ENCODE measurements at regions not wholly inside any gene's neighbourhood (a gene's known extent, or its start where the extent isn't known, plus 50 kb on each side); places are given as distances from the start of the nearest gene placed in this dataset.
A peak's percentile ranks its signal among the peaks of the same experiment; 100 is the strongest.

- H3K36me3 ChIP-seq (ENCODE audit: control insufficient read depth in 2 of 2, insufficient read depth in 2 of 2, low read length in 2 of 2), result no peaks in the 10 kb centered on the region
- peak overlapping the region; percentile 18 for H3K27ac ChIP-seq (ENCODE audit: low read length)
- no peaks in the 10 kb centered on the region for H3K9me3 ChIP-seq (ENCODE audit: control insufficient read depth in 2 of 2, low read length in 2 of 2)
- peak overlapping the region in 1 of 2 donors; percentile 49 for H3K4me3 ChIP-seq (ENCODE audit: low read length in 2 of 2)
- H3K27me3 ChIP-seq (ENCODE audit: control insufficient read depth in 1 of 2, insufficient read depth in 2 of 2, low read length in 2 of 2), result no peaks in the 10 kb centered on the region
- H3K4me1 ChIP-seq (ENCODE audit: control insufficient read depth, insufficient read depth, low read length), result peaks cover 13% of the 10 kb centered on the region
- H3K9ac ChIP-seq (ENCODE audit: low read length in 2 of 2), result no peak overlapping the region
These were observed 97.8 kb upstream of the SLC44A1 start for GRCh38 chr9:105146677-105147076.

GRCh38 chr9:105147110-105147871 lies 97.2 kb upstream of the SLC44A1 start:
- peak overlapping the region; percentile 18 for H3K27ac ChIP-seq (ENCODE audit: low read length)
- peaks cover 11% of the 10 kb centered on the region for H3K4me1 ChIP-seq (ENCODE audit: control insufficient read depth, insufficient read depth, low read length)
- H3K9me3 ChIP-seq (ENCODE audit: control insufficient read depth in 2 of 2, low read length in 2 of 2), result no peaks in the 10 kb centered on the region
- peak overlapping the region in 1 of 2 donors; percentile 49 for H3K4me3 ChIP-seq (ENCODE audit: low read length in 2 of 2)
- H3K27me3 ChIP-seq (ENCODE audit: control insufficient read depth in 1 of 2, insufficient read depth in 2 of 2, low read length in 2 of 2), result no peaks in the 10 kb centered on the region
- H3K9ac ChIP-seq (ENCODE audit: low read length in 2 of 2), result no peak overlapping the region
- no peaks in the 10 kb centered on the region for H3K36me3 ChIP-seq (ENCODE audit: control insufficient read depth in 2 of 2, insufficient read depth in 2 of 2, low read length in 2 of 2)

GRCh38 chr9:105148328-105149006 lies 96.0 kb upstream of the SLC44A1 start:
- Histone ChIP-seq H3K9ac (ENCODE audit: low read length in 2 of 2) (no peak overlapping the region), H3K27ac (ENCODE audit: low read length) (no peak overlapping the region), H3K4me3 (ENCODE audit: low read length in 2 of 2) (no peak overlapping the region), H3K27me3 (ENCODE audit: control insufficient read depth in 1 of 2, insufficient read depth in 2 of 2, low read length in 2 of 2) (no peaks in the 10 kb centered on the region), H3K4me1 (ENCODE audit: control insufficient read depth, insufficient read depth, low read length) (peaks cover 11% of the 10 kb centered on the region), H3K36me3 (ENCODE audit: control insufficient read depth in 2 of 2, insufficient read depth in 2 of 2, low read length in 2 of 2) (no peaks in the 10 kb centered on the region), H3K9me3 (ENCODE audit: control insufficient read depth in 2 of 2, low read length in 2 of 2) (no peaks in the 10 kb centered on the region)

DNA sequence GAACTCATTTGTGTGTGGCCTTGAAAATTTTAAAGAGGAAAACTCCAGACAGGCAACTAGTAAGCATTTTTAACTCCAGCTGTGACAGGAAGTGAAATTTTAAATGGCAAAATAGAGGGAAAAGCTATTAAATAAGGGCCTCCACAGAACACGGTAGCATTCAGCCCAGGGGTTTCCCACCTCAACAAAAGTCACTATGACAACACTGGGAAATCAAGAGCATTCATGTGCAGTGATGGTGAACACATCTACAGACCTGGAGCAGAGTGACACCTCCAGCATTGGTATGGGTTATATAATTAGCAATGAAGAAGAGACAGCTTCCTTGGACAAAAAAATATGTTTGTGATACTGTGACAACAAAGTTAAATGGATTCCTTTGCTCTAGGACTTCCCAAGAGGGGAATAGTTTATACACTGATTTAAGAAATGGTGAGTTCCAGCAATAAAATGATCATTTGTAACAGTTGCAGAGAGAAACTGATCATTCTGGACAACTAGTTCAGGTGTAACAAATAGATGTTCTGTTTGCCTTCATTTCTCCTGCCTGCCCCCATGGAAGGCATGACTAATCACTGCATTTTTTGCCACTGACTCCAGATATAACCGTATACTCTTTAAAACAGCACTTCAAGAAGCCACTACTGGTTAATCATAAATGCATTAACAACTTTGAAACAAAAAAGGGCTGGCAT lies 93.3 kb upstream of the SLC44A1 start:
- H3K36me3 ChIP-seq (ENCODE audit: control insufficient read depth in 2 of 2, insufficient read depth in 2 of 2, low read length in 2 of 2), result no peaks in the 10 kb centered on the region

DNA sequence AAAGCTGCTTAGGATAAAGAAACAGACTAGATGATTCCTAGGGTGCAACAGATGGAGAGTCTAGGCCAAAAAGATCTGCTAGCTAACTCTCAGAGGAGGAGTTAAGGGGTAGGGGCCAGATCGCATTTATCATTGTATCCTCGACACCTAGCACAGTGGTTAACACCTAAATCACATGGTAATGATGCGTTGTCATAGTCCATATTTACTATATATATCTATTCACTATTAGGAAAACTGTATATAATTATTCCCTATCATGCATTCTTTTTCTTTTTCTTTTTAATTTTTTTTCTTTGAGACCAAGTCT lies 92.8 kb upstream of the SLC44A1 start:
- H3K9me3 ChIP-seq (ENCODE audit: control insufficient read depth in 2 of 2, low read length in 2 of 2), result no peaks in the 10 kb centered on the region
- H3K27me3 ChIP-seq (ENCODE audit: control insufficient read depth in 1 of 2, insufficient read depth in 2 of 2, low read length in 2 of 2), result no peaks in the 10 kb centered on the region
- no peak overlapping the region for H3K27ac ChIP-seq (ENCODE audit: low read length)

More for the DNA sequence above, 93.3 kb upstream of the SLC44A1 start:
- H3K4me1 ChIP-seq (ENCODE audit: control insufficient read depth, insufficient read depth, low read length), result peaks cover 12% of the 10 kb centered on the region
- H3K9ac ChIP-seq (ENCODE audit: low read length in 2 of 2), result no peak overlapping the region
- H3K27me3 ChIP-seq (ENCODE audit: control insufficient read depth in 1 of 2, insufficient read depth in 2 of 2, low read length in 2 of 2), result no peaks in the 10 kb centered on the region
- H3K27ac ChIP-seq (ENCODE audit: low read length), result no peak overlapping the region
- H3K9me3 ChIP-seq (ENCODE audit: control insufficient read depth in 2 of 2, low read length in 2 of 2), result no peaks in the 10 kb centered on the region
- H3K4me3 ChIP-seq (ENCODE audit: low read length in 2 of 2), result no peak overlapping the region

GRCh38 chr9:105154723-105155191 lies 89.7 kb upstream of the SLC44A1 start:
- Histone ChIP-seq H3K4me3 (ENCODE audit: low read length in 2 of 2) (no peak overlapping the region), H3K36me3 (ENCODE audit: control insufficient read depth in 2 of 2, insufficient read depth in 2 of 2, low read length in 2 of 2) (no peaks in the 10 kb centered on the region), H3K27me3 (ENCODE audit: control insufficient read depth in 1 of 2, insufficient read depth in 2 of 2, low read length in 2 of 2) (no peaks in the 10 kb centered on the region), H3K9ac (ENCODE audit: low read length in 2 of 2) (no peak overlapping the region), H3K4me1 (ENCODE audit: control insufficient read depth, insufficient read depth, low read length) (peaks cover 9% of the 10 kb centered on the region), H3K9me3 (ENCODE audit: control insufficient read depth in 2 of 2, low read length in 2 of 2) (no peaks in the 10 kb centered on the region), H3K27ac (ENCODE audit: low read length) (no peak overlapping the region)

More for the DNA sequence above, 92.8 kb upstream of the SLC44A1 start:
- Histone ChIP-seq H3K4me1 (ENCODE audit: control insufficient read depth, insufficient read depth, low read length) (peaks cover 7% of the 10 kb centered on the region), H3K9ac (ENCODE audit: low read length in 2 of 2) (no peak overlapping the region), H3K4me3 (ENCODE audit: low read length in 2 of 2) (no peak overlapping the region), H3K36me3 (ENCODE audit: control insufficient read depth in 2 of 2, insufficient read depth in 2 of 2, low read length in 2 of 2) (no peaks in the 10 kb centered on the region)

DNA sequence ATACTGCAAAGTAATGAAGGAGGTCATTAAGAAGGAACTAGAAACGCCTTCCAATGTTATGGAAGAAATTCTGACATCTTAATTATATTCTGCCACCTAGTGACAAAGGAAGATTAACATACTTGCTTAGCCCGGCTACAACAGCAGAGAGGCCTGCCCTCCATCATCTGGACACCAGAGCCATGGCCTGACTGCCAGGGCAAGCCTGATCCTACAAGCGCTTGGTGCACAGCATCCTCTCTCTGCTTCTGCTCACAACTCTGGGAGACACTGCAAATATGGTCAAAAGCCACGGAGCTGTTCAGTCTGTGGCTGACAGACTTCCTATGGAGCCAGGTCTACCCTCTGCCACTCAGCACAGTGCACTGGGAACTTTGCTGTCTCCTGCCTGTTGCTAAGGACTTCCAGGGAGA lies 87.3 kb upstream of the SLC44A1 start:
- Histone ChIP-seq H3K4me1 (ENCODE audit: control insufficient read depth, insufficient read depth, low read length) (peaks cover 9% of the 10 kb centered on the region), H3K36me3 (ENCODE audit: control insufficient read depth in 2 of 2, insufficient read depth in 2 of 2, low read length in 2 of 2) (no peaks in the 10 kb centered on the region), H3K9me3 (ENCODE audit: control insufficient read depth in 2 of 2, low read length in 2 of 2) (no peaks in the 10 kb centered on the region), H3K9ac (ENCODE audit: low read length in 2 of 2) (no peak overlapping the region), H3K27ac (ENCODE audit: low read length) (peak overlapping the region; percentile 41), H3K27me3 (ENCODE audit: control insufficient read depth in 1 of 2, insufficient read depth in 2 of 2, low read length in 2 of 2) (no peaks in the 10 kb centered on the region), H3K4me3 (ENCODE audit: low read length in 2 of 2) (no peak overlapping the region)

- Histone ChIP-seq H3K4me1 (ENCODE audit: control insufficient read depth, insufficient read depth, low read length) (peaks cover 9% of the 10 kb centered on the region), H3K27me3 (ENCODE audit: control insufficient read depth in 1 of 2, insufficient read depth in 2 of 2, low read length in 2 of 2) (no peaks in the 10 kb centered on the region), H3K9me3 (ENCODE audit: control insufficient read depth in 2 of 2, low read length in 2 of 2) (no peaks in the 10 kb centered on the region), H3K27ac (ENCODE audit: low read length) (no peak overlapping the region), H3K4me3 (ENCODE audit: low read length in 2 of 2) (no peak overlapping the region), H3K9ac (ENCODE audit: low read length in 2 of 2) (no peak overlapping the region), H3K36me3 (ENCODE audit: control insufficient read depth in 2 of 2, insufficient read depth in 2 of 2, low read length in 2 of 2) (no peaks in the 10 kb centered on the region)
These were observed 86.4 kb upstream of the SLC44A1 start for GRCh38 chr9:105158020-105158419.

- H3K4me3 ChIP-seq (ENCODE audit: low read length in 2 of 2), result no peak overlapping the region
- no peak overlapping the region for H3K27ac ChIP-seq (ENCODE audit: low read length)
- H3K9ac ChIP-seq (ENCODE audit: low read length in 2 of 2), result no peak overlapping the region
- no peaks in the 10 kb centered on the region for H3K36me3 ChIP-seq (ENCODE audit: control insufficient read depth in 2 of 2, insufficient read depth in 2 of 2, low read length in 2 of 2)
- H3K4me1 ChIP-seq (ENCODE audit: control insufficient read depth, insufficient read depth, low read length), result peaks cover 9% of the 10 kb centered on the region
- no peaks in the 10 kb centered on the region for H3K27me3 ChIP-seq (ENCODE audit: control insufficient read depth in 1 of 2, insufficient read depth in 2 of 2, low read length in 2 of 2)
- H3K9me3 ChIP-seq (ENCODE audit: control insufficient read depth in 2 of 2, low read length in 2 of 2), result no peaks in the 10 kb centered on the region
These were observed 85.6 kb upstream of the SLC44A1 start for GRCh38 chr9:105158898-105159297.

DNA sequence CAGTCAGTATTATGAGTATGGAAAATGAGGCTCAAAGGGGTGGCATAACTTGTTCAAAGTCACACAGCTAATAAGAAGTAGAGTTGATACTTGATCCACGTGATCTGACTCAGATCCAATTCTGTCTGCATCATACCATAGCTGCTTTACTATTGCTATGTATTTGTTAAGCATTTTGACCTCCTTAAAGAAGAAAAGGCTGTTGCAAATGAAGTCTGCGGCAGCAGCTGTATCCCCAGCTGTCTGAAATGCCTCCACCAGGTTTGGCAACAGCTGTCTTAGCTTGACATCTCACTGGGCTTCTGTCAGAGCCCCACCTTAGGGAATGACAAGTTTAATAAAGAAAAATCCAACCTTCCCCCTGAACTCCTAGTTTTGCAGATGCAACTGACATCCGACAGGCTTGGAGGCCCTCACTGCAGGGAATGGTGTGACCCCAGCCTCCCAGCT lies 75.6 kb upstream of the SLC44A1 start:
- Histone ChIP-seq H3K27me3 (ENCODE audit: control insufficient read depth in 1 of 2, insufficient read depth in 2 of 2, low read length in 2 of 2) (no peaks in the 10 kb centered on the region), H3K36me3 (ENCODE audit: control insufficient read depth in 2 of 2, insufficient read depth in 2 of 2, low read length in 2 of 2) (no peaks in the 10 kb centered on the region), H3K9me3 (ENCODE audit: control insufficient read depth in 2 of 2, low read length in 2 of 2) (no peaks in the 10 kb centered on the region), H3K27ac (ENCODE audit: low read length) (no peak overlapping the region), H3K9ac (ENCODE audit: low read length in 2 of 2) (no peak overlapping the region), H3K4me3 (ENCODE audit: low read length in 2 of 2) (no peak overlapping the region), H3K4me1 (ENCODE audit: control insufficient read depth, insufficient read depth, low read length) (no peaks in the 10 kb centered on the region)

All from stomach smooth muscle (tissue), 2 donors.